Mammary epithelial cell (primary cell): ENCODE measurements at regions not wholly inside any gene's neighbourhood (a gene's known extent, or its start where the extent isn't known, plus 50 kb on each side); places are given as distances from the start of the nearest gene placed in this dataset.

Source experiments
- EZH2 ChIP-seq: IDR thresholded peaks from 2 replicates; pipeline ENCODE4 v1.6.1; 2012; ENCODE audit warnings: low read length, inconsistent platforms, borderline replicate concordance
- TF ChIP-seq, protein P1 (sequence below), 2 donors: IDR thresholded peaks in 1 of 2; conservative IDR thresholded peaks in 1 of 2; 2 replicates each; pipeline ENCODE4 v1.5.1; 2011 to 2012; ENCODE audit warnings: inconsistent platforms in 2 of 2, low read length in 2 of 2, mild to moderate bottlenecking in 2 of 2, control low read depth in 1 of 2, low read depth in 1 of 2; ENCODE audit not compliant: insufficient read depth in 1 of 2; ENCODE audit errors: extremely low read depth in 1 of 2

DNA sequence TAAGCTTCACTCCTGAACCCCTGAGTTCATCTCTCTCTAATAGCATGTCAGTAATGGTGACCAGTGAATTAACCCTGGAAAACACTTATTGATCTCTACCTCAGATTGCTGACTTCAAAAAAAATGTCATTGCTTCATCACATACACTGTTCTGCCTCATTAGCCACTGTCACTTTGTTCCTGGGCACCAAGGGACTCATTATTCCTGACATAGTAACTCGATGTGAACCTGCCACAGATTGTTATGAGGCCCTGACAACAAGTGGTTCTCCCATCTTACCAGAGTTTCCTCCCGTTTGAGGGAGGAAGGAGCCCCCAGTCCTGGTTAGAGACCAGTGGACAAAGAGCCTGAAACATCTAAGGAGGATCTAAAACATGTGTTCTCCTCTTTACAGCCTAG is 403.3 kb upstream of the SMIM21 start:
- TF ChIP-seq, protein P1, sequence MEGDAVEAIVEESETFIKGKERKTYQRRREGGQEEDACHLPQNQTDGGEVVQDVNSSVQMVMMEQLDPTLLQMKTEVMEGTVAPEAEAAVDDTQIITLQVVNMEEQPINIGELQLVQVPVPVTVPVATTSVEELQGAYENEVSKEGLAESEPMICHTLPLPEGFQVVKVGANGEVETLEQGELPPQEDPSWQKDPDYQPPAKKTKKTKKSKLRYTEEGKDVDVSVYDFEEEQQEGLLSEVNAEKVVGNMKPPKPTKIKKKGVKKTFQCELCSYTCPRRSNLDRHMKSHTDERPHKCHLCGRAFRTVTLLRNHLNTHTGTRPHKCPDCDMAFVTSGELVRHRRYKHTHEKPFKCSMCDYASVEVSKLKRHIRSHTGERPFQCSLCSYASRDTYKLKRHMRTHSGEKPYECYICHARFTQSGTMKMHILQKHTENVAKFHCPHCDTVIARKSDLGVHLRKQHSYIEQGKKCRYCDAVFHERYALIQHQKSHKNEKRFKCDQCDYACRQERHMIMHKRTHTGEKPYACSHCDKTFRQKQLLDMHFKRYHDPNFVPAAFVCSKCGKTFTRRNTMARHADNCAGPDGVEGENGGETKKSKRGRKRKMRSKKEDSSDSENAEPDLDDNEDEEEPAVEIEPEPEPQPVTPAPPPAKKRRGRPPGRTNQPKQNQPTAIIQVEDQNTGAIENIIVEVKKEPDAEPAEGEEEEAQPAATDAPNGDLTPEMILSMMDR (conservative IDR thresholded peaks at IDR 0.05 in 1 of 2, IDR thresholded peaks at IDR 0.05 in 1 of 2; ENCODE audit: extremely low read depth in 1 of 2, insufficient read depth in 1 of 2, low read depth in 1 of 2, low read length in 2 of 2) = no peak
- TF ChIP-seq EZH2 = no peak
